AG08395 (cell line): ENCODE measurements at regions not wholly inside any gene's neighbourhood (a gene's known extent, or its start where the extent isn't known, plus 50 kb on each side); places are given as distances from the start of the nearest gene placed in this dataset.
"Not testable (repeated sequence)": the region's sequence is repeated elsewhere in the genome, so short reads cannot be mapped to it uniquely, and the experiment has no call there.

Experiments used
- DNase-seq: peaks from one replicate; pipeline ENCODE4 v3.0.0; 2012; ENCODE audit warnings: mixed read lengths, low spot score

DNA sequence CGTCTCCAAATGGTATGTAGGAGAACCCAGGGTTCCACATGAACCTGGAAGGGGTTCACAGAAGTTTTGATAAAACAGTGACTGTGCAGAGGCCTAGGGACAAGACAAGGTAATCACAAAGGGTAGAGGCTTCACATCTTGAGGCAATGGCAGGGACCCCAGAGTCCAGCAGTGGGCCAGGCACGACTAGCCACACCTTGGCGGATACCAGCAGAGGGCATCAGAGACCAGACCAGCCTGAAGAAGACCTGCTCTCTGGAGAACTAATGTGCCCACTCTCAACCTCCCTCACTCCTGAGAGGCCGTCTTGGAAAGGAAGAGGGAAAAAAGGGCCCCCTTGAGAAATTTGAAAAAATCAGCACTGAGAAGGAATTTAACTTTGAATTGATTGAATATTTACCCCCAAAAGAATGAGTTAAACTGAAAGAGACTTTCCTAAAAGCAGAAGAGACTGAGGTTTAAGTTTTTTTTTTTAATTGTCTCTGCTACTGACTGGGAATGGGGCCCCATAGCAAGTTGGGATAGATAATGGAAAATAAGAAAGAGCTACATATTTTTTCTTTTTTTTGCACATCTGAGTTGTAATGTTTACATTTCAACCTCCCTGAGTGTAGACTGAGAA lies 243.8 kb upstream of the JADE1 start:
- DNase-seq, result peak; percentile 31

DNA sequence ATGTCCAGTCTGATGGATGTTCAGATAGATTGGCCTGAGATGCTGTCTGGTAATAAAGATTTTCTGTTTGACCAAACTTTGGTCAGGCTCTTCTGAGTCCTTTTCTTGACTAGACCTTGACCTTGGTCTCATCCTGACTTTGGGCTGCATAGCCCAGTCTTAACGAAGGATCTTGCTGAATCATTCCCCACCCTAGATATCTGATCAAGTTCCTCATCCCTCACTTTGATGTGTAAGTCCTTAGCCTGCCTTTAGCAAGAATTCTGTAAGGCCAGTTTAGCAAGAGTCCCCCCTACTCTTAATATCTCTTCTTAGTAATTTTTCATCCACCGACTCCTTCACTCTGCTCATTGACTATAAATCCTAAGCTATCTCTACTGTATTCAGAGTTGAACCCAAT lies 244.4 kb upstream of the JADE1 start:
- DNase-seq, result no peak

DNA sequence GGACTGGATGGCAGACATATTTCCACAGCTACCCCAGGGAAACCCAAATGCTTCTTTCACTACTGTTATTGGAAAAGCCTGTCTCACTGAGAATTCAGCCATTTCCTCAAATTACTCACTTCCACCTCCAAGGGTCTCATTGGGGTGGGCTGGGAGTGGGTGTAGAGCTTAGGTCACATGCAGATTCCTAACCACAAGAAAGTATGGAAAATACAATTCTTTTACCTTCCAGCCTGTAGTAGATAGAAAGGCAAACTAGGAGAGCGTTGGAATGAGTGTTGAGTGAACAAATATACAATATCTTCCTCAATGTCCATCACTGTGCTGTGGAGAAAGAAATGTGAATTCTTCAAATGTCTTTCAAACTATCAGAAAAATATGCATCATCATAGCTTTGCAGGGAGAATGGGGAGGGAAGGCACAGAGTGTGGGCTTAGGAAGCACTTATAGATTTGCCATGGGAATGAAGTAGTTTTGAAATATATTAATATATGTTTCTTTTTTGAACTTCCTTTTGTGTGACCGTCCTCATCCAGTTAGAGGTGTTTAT lies 245.3 kb upstream of the JADE1 start:
- no peak for DNase-seq

DNA sequence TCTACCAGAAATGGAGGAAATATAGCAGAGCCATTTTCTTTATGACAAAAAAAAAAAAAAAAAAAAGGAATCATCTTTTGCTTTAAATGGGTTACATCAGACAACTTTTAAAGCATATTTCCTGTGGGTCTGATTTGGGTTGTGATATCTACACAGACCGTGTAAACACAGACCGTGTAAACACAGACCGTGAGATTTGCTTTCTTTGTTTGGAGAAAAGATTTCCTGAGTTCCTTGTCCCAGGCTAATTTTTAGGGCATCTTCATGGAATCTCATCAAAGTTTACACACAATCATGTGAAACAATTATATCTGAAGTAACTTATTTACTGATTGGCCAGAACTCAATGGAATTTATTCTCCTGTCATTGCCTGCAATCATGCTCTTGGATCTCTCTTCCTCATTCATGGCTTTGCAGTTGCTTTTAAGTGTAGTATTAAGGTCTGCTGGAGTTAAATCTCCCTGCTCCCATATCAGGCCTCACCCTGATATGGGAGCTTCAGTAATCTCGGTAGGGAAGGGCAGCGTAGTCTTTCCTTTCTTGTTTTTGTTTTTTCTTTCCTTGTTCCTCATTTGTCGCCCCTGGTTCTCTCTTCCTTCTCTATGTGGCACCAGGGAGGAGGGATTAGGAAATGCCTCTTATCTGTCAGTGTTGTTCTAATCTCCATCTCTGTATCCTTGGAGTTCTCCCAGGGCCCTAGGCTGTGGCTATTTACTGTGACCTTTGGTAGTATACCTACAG lies 248.6 kb upstream of the JADE1 start:
- no peak for DNase-seq

DNA sequence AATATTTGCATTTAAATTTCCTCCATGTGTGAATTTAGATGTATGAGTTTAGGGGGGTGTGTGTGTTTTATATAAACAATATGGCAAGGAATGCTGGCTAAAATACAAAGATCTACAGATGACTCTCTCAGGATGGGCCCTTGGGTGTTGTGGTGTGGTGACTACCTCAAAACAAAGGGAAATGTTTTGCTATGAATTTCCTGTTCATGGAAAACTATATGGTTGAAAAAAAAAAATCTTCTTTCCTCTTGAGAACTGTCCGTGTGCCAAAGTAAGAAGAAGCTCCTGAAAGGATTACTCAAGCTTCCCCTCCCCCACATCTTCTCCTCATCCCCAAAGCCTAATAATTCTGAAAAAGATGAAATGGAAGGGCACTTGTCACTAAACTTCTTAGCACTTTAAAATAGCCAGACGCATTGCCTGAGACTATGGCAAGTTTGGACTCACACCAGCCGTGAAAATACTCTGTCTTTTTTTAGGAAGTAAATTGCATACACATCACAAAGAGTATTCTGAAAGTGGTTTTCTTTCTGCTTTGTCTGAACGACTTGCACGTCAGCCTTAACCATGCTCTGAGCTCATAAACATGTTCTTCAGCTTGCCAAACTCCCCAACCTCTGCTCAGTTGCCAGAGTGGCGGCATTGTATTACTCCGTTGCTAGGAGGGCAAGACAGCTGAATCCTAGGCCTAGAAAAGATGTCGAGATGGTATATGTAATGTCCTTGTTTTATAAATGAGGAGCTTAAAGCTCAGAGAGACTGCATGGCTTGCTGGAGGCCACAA lies 250.4 kb upstream of the JADE1 start:
- DNase-seq, result peak; percentile 52

DNA sequence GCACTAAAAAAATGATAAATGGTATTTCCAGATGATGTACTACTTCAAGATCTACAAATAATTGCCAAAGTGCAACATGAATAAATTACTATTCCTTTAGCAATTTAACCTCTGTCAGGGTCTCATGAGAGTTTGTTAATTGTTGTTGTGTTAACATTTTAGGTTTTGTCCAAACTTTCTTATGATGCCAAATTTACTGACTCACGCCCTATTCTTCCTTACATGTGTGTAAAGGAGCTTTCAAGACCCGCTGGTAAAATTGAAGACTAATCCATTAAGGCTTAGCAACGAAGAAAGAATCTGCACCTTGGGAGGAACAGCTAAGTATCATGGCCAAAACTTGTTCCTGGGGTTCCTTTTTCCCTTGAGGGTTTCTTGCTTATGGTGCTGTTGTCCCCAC lies 252.7 kb upstream of the JADE1 start:
- no peak for DNase-seq

DNA sequence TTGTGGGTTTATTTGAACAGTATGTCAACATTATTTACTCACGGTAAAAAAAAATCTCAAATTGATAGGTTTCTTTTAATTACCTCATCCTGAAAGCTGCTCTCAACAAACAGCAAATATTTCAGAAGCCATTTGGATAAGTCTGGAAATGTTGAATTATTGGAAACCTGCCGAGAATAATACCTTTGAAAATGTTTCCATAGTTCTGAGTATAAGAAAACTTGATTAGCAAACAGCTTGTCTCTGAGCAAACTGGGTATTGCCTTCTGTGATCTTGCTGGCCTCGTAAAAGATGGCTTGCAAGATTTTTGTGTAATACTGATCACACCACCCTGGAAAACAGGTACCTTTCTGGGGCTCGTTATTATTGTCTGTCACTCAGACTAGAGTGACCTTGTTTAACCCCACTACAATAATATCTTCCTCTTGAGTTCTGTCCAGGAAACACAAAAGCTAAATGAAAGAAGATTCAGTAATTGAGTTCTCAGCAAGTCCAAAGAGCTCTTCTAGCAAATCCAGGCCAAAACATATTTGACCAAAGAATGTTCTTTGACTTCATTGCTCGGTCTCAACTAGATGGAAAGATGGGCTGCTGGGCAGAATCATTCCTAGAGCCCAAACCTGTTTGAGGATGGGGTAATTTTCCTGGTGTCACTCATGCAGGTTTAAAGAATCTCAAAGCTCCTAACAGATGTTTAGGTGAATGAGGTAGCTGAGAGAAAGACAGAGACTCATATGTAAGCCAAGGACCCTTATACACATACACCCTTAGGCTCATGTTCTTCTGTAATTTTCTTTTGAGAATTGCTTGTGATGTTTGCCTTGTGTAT lies 255.6 kb upstream of the JADE1 start:
- no peak for DNase-seq

DNA sequence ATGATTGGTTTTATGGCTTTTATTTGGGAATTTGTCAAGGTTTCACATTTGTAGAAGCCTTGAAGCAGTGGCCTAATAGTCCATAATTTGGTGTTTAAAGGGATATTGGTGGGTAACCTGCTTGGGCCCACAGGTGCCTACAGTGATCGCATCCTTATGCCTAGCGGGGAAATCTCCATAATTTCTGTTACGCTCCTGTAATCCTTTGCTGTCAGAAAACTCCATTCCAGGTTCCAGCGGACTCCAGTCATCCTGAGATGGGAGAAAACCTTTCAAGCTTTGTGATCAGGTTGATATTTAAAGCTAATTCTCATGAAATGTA lies 257.0 kb upstream of the JADE1 start:
- no peak for DNase-seq

DNA sequence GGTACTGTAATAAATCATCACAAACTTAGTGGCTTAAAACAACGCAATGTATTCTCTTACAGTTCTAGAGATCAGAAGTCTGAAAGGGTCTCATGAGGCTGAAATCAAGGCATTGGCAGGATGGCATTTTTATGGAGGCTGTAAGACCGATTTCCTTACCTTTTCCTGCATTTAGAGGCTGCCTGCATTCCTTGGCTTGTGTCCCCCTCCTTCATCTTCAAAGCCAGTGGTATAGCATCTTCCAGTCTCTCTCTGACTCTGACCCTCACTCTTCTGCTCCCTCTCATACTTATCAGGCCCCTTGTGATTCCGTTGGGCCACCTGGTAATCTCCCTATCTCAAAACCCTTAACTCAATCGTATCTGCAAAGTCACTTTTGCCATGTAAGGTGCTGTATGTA lies 258.2 kb upstream of the JADE1 start:
- no peak for DNase-seq

DNA sequence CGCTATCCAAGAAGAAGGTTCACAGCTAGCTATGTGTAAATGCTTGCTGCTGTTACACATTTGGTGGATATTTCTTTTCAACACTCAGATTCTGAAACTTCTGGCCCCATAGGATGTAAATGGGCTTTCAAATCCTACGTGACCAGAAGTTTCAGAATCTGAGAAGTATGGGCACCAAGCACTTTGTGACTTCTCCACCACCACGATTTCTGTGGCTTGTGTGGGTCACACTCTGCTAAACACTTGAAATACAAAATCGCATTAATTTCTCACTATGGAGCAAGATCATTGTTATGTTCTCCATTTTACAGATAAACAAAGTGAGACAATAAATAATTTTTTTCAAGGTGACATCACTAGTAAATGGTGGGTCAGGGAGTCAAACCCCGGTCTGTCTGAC lies 259.4 kb upstream of the JADE1 start:
- no peak for DNase-seq

DNA sequence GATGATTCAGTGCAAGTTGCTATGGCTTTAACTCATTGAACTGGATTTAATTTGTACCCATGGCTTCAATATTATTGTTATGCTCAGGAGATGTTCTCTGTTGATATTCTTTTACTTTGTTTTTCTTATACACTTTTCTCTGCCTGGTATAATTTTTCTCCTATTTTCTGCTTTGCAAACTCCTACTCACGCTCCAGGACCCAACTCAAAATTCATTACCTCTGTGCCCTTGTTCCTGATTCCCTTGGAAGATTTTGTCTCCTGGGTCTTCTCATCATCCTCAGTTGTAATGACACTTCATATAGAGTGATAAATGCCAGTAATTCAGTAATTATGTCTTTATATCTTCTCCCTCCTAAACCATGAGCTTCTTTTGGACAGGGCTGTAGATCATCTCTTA lies 259.9 kb upstream of the JADE1 start:
- no peak for DNase-seq

DNA sequence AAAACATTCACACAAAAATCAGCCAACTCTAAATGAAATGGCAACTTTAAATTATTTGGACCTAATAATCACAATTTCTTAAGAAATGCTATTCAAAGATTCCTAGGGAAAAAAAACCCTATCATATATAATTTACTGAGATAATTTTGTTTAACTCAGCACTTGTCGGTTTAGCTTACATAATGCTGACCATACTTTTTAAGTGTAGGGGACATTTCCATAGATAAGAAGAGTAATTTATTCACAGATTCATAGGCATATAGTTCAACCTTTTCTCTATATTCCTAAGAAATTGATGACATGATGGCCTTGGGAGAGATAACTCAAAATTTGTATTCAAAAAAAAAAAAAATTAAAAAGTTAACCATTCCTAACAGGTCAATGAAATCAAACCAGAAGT lies 260.8 kb upstream of the PGRMC2 start:
- no peak for DNase-seq

DNA sequence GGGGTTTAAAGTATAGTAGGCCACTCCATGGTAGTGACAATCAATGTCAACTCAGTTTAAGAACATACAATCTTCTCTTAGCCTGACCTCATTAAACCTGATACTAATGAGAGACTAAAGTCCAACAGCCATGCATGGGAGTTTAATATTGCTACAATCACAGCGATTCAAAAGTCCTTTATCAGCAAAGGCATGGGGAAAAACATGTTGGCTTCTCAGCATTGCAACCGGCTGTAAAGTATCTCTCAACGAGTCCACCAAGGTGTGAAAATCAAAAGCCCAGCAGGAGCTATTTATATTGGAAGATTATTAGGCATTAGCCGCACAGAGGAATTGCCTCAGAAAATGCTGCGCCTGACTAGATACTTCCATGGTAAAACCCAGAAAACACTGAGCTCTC lies 256.7 kb upstream of the PGRMC2 start:
- DNase-seq, result no peak

DNA sequence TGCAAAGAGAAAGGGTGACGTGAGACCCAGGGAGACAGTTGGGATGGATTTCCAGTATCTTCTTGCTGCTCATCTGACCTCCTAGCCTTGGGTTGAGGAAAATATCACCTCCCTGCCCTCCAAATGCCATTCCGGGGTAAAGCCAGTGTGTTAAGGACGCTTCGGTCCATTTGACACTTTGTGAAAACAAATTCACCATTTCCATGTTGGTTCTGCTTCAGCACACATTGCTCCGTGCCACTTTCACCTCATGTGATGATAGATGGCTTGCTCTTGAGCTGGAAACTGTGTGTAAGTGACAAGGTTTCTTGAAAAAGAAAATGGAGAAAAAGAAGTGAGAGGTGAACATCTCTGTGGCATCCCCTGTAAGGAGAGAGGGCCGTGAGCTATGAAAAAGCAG lies 256.1 kb upstream of the PGRMC2 start:
- DNase-seq, result no peak

DNA sequence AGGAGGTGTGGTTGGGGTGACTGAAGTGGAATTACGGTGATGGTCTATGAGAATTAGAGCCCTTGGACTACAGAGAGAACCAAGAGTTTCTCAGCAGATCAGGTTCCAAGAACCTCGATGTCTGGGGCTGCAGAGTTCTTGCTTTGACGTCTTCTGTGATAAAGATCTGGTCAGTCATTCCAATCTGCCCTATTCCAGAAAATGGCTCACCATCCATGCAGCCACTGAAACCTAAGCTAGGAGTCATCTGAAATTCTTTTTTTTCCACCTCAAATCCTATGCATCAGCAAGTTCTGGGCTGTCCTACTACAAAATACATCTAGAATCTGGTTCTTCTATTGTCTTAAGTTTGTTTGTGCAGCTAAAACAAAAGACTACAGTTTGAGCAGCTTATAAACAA lies 254.4 kb upstream of the PGRMC2 start:
- DNase-seq, result no peak

DNA sequence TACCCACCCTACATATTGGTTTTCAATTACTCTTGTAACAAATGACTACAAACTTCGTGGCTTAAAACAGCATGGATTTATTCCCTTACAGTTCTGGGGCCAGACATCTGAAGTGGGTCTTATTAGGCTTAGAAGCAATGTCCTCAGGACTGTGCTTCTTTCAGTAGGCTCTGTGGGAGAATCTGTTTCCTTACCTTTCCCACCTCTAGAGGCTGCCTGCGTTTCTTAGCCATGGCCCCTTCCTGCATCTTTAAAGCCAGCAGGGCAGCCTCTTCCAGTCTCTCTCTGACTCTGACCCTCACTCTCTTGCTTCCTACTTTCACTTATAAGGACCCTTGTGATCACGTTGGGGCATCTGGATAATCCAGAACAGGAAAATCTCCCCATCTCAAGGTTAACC lies 252.5 kb upstream of the PGRMC2 start:
- no peak for DNase-seq

DNA sequence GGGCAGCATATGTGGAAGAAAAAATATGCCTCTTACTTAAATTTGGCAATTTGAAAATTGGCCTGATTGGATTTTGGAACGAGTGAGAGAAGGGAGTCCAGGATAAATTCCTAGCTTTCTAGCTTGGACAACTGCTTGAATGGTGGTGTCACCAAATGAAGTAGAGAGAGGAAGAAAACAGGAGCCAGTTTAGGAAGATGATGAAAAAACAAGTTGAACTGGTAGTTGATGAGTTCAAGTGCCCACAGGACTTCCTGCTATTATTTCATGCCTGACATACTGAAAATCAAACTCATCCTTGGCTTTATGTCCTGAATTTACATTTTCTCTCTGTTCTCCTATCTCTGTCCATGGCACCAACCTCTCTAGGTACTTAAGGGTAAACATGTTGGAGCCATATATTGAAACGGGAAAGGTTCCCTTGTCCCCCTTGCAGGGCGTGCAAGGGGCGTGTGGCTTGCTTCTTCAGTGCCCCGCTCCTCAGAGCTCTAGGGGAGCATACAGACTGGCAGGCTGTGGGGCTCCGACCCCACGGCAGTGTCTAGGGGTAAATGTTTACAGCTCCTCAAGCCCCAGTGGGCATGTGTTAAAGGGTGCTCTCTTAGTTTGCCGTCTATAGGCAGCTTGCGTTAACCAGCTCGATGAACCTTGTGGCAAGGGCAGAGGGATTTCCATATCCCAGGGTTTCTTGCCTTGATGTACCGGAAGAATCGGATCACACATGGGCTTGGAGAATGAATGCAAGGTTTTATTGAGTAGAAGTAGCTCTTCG lies 250.7 kb upstream of the PGRMC2 start:
- no peak for DNase-seq

DNA sequence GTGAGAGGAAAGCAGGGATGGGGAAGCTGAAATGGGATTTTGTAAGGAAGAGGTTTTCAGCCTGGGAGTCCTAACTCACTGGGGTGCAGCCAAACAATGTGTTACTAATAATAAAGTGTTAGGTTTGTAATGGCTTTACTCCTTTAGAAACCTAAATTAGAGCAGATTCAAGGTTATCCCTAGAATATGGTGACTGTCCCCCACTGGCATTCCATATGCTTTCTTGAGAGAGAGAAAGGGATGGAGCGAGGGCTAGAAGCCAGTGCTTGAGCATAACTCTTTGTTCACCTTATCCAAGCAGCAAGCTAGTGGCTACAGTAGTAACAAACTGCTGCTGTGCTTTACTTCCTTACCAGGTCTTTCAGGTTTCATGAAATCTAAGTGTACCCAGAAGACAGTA lies 249.1 kb upstream of the PGRMC2 start:
- no peak for DNase-seq

DNA sequence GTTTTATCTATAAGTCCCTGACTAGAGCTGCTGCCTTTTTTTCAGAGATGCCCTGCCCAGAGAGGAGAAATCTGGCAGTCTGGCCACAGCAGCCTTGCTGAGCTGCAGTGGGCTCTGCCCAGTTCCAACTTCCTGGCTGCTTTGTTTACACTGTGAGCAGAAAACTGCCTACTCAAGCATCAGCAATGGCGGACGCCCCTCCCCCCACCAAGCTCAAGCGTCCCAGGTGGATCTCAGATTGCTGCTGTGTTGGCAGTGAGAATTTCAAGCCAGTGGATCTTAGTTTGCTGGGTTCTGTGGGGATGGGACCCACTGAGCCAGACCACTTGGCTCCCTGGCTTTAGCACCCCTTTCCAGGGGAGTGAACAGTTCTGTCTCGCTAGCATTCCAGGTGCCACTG lies 247.9 kb upstream of the PGRMC2 start:
- not testable (repeated sequence) for DNase-seq

DNA sequence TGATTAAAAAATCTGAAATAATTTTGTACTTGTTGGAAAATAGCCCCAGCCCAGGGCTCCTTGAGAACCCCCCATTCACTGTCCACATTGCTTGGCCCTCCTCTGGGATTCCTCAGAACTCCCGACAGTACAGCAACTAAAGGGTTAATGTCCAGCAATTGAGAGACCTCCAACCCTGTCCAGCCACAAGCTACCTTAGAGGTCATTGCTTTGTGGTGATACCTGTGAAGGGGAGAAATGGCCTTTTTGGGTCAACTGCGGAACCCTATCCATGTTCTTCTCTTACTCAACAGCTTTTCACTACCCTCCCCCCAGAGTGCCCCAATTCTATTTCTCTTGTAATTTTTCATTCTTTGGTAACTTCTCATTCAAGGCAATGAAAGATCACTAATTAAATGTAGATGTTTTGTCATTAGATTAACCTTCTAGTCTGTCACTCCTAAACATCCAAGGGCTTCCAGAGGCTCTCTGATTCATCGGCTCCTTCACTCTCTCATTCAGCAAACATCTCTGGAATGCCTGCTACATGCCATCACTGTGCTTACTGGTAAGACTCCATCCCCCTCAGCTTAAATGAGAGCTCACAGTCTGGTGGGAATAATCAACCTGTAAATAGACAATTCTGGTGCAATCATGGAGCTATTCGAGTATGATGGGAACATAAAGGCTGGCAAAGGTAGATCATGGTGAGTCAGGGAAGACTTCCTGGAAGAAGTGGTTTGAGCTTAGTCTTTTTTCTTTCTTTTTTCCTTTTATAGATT lies 241.4 kb upstream of the PGRMC2 start:
- DNase-seq, result peak; percentile 93
